ENCODE measurements at regions not wholly inside any gene's neighbourhood (a gene's known extent, or its start where the extent isn't known, plus 50 kb on each side); places are given as distances from the start of the nearest gene placed in this dataset.
"Not testable (repeated sequence)": the region's sequence is repeated elsewhere in the genome, so short reads cannot be mapped to it uniquely, and the experiment has no call there.

DNA sequence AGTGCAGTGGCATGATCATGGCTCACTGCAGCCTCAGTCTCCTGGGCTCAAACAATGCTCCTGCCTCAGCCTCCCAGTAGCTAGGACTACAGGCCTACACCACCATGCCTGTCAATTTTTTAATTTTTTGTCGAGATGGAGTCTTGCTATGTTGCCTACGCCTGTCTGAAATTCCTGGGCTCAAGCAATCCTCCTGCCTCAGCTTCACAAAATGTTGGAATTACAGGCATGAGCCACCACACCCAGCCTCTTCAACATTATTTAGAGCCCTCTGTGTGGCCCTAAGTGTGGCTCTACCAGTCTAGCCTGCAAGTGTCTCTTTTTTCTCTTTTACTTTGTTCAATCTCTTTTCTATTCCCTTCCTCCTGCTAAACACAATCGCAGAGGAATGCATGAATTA lies 154.4 kb upstream of the EPB41L4A start:
- no peak for DNase-seq (ENCODE audit: low read depth)

DNA sequence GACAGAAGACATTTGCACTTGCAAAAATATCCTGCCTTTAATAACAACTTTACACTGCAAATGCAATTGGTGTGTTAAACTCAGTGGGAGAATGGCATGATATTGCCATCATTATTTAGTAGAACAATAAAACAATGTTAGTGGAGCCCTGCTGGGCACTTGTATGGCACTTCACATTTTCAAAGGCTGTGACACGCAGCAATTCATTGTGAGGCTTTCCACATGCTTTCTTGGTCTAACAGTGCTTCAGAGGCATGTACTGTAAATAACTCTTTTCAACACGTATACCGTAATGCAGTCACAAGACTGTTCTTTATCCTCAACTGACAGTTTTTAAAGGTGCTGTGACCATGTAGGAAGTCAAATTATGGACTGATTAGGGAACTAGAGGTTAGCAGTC lies 155.5 kb upstream of the EPB41L4A start:
- no peak for DNase-seq (ENCODE audit: low read depth)

- no peak for DNase-seq (ENCODE audit: low read depth)
Observed at GRCh38 chr5:112576298-112576925, 157.3 kb upstream of the EPB41L4A start.

DNA sequence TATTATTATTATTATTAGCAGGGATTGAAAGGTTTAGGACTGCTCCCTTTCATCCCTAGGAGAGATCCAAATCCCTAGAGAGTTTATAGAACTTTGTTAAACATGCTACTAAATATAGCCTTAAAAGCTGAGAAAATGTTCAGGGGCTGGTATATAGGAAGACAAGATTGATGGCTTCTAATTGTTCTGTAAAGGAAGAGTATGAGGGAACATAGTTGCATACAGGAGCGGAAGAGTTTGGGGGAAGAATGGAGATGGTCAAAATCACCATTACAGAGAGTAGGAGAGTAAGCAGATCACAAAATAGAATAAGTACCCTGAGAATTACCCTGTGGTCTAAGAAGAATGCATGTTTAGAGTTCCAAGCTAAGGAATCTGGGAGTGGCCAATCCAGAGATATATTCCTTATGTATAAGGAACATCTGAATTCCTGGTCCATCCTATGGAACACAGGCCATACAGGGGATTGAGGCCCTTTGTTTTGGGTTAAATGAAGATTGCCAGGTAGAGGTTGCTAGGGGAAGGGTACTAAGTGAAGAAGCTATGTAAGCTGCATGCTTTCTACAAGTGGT lies 158.0 kb upstream of the APC start:
- no peak for DNase-seq (ENCODE audit: low read depth)

- DNase-seq (ENCODE audit: low read depth): no peak
Observed at GRCh38 chr5:112581811-112582320, 155.8 kb upstream of the APC start.

DNA sequence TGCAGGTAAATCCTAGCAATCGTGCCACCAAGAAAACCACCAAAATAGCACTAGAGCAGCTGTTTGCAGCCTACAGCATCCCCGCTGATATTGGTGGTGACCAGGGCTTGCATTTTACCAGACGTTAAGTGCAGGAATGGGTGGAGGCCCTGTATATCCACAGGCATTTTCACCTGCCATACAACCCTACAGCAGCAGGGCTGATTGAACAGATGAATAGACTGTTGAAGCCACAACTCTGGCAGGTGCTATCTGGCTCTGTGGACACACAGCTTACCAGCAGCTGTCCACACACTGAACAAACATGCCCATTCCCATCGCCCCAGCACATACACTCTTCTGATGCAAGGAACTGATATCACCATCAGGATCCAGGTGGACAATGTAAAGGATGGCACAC lies 154.5 kb upstream of the APC start:
- no peak for DNase-seq (ENCODE audit: low read depth)

GRCh38 chr5:112584781-112585180 lies 152.9 kb upstream of the APC start:
- no peak for DNase-seq (ENCODE audit: low read depth)

- DNase-seq (ENCODE audit: low read depth): no peak
Observed at GRCh38 chr5:112586596-112587062, 151.1 kb upstream of the APC start.

GRCh38 chr5:112590858-112591257 lies 146.8 kb upstream of the APC start:
- DNase-seq (ENCODE audit: low read depth): not testable (repeated sequence)

GRCh38 chr5:112594095-112594850 lies 143.4 kb upstream of the APC start:
- DNase-seq (ENCODE audit: low read depth): no peak

DNA sequence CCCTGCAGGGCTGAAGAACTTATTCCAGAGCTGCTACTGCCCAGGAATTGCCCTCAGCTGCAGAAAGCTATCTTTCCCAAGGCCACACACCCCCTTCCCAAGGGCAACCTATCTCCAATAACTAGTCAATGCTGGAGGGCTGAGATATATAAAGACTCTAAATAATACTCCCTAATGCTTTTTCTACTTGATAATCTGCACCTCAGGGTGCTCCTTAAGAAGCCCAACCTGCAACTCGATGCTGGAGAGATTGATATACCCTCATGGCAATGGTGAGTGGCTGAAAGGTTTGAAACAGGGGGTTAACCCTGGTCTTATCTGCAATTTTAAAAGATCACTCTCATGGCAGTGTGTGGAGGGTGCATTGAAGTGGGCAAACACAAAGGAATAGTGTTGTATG lies 142.7 kb upstream of the APC start:
- DNase-seq (ENCODE audit: low read depth): no peak

GRCh38 chr5:112597831-112598230 lies 139.9 kb upstream of the APC start:
- DNase-seq (ENCODE audit: low read depth): no peak

DNA sequence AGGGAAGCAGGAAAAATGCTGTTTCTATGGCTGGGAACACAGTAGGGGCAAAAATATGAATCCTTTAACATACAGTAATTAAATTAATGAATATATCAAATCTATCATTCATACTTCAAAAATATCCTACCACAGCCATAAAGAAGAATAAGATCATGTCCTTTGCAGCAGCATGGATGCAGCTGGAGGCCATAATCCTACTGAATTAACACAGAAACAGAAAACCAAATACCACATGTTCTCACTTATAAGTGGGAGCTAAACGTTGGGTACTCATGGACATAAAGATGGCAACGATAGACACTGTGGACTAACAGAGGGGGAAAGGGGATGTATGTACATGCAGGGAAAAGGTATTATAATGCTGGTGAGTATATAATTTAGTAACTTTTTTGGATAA lies 137.2 kb upstream of the APC start:
- not testable (repeated sequence) for DNase-seq (ENCODE audit: low read depth)

GRCh38 chr5:112604732-112605630 lies 132.7 kb upstream of the APC start:
- no peak for DNase-seq (ENCODE audit: low read depth)

GRCh38 chr5:112608975-112609374 lies 128.7 kb upstream of the APC start:
- DNase-seq (ENCODE audit: low read depth): no peak

DNA sequence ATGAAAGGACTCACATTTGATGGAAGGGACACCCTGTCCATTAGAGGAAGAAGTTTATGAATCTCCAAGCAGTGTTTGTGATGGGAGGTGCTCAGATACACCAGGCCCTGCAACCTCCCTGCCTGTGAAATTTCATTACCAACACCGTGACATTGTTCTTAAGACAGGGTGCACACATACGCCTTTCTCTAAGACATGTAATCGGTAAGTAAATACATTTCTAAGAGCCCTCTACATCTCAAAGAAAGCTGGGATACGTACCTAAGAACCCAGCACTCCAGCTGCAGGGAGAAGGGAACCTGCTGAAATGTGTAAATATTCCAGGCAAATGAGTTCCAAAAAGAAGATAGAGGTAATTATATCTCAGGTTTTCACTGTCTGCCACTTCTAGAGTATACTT lies 125.0 kb upstream of the APC start:
- no peak for DNase-seq (ENCODE audit: low read depth)

DNA sequence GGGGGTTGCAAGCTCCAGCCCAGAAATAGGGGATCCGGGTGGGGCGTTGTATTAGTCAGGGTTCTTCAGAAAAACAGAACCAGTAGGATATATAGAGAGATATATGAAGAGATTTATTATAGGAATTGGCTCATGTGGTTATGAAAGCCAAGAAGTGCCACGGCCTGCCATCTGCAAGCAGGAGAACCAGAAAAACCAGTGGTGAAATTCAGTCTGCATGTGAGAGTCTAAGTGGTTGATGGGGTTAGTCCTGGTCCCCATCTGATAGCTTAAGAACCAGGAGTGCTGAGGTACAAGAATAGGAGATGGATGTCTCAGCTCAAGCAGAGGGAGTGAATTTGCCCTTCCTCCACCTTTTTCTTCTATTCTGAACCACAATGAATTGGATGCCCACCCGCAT lies 123.4 kb upstream of the APC start:
- DNase-seq (ENCODE audit: low read depth): no peak

GRCh38 chr5:112614986-112615385 lies 122.7 kb upstream of the APC start:
- no peak for DNase-seq (ENCODE audit: low read depth)

GRCh38 chr5:112616812-112617547 lies 120.7 kb upstream of the APC start:
- DNase-seq (ENCODE audit: low read depth): no peak

DNA sequence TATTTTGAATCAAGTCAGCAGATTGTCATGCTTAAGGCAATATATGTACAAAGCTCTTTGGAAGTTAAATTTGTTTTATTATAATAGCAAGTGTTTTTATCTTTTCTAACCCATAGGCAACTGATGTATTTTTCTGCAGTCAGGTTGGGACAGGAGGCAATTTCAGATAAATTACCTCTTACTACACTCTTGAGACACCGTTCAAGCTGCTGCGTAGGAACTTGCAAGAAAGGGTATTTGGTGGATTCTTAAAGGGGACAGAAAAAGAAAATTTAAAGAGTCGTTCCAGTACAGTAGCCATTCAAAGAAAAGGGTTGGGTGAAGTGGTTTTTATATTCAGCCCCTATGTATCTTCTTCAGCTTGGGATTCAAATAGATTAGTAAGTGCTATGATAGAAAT lies 112.4 kb upstream of the APC start:
- DNase-seq (ENCODE audit: low read depth): no peak

All from M059J (cell line).